ENCODE measurements at regions not wholly inside any gene's neighbourhood (a gene's known extent, or its start where the extent isn't known, plus 50 kb on each side); places are given as distances from the start of the nearest gene placed in this dataset.

DNA sequence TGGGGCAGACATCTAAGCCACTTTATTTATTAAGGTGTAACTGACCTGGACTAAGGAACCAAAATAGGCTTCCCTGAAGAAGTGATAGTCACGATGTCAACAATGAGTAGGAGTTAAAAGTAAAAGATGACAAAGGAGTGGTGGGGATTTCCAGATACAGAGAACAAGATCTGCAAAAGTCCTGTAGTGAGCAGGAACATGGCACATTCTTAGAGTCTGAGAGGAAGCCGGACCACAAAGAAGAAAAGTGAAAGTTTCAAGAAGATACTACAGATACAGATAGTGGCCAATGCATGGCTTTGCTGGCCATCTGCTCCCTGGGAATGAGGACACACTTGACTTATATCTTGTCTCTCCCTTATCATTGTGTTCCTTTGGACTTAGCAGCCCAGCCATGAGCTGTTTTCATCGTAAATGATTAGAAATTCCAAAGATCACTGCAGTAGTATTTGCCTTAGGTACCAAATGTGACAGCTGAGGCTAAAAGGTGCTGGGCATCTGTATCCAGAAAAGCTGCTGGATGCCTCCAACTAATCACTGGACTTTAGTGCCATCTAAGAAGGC lies 302.4 kb upstream of the NR5A2 start:
- no peak for DNase-seq

DNA sequence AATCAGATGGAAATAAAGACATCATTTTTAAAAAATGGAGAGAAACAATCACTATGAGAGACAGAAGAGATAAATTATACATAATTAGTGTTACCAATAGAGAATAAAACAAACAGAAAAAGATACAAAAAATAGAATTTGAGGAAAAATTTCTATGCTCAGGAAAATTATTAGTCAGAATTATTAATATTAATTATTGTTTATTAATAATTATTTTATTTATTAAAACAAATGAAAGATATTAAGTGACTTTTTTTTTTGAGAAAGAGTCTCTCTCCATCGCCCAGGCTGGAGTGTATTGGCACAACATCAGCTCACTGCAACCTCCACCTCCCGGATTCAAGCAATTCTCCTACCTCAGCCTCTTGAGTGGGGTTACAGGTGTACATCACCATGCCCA lies 299.8 kb upstream of the NR5A2 start:
- DNase-seq = no peak

DNA sequence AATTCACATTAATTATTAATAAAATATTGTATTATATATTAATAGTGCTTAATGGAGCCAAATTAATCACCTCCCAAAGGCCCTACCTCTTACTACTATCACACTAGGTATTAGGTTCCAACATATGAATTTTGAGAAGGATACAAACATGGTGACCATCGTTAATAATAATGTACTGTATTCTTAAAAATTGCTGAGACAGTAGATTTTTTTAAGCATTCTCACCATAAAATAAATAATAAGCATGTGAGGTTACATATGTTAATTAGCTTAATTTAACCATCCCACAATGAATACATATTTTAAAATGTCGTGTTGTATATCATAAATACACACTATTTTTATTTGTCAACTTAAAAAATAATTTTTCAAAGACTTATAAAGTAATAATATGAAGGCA lies 299.2 kb upstream of the NR5A2 start:
- no peak for DNase-seq

DNA sequence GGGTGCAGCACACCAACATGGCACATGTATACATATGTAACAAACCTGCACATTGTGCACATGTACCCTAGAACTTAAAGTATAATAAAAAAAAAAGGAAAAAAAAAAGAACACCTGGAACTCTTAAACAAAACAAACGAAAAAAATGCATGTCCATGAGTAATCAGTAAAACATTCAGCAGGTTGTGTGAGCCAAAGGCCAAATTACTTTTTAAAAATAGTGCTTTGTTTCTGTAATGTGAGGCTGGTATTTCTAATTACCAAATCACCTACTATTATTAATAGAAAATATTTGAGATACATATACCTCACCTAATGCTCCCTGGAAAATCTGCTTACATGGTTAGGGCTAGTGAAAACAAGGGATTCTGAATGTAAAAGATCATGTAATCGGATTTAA lies 294.4 kb upstream of the NR5A2 start:
- DNase-seq = no peak

DNA sequence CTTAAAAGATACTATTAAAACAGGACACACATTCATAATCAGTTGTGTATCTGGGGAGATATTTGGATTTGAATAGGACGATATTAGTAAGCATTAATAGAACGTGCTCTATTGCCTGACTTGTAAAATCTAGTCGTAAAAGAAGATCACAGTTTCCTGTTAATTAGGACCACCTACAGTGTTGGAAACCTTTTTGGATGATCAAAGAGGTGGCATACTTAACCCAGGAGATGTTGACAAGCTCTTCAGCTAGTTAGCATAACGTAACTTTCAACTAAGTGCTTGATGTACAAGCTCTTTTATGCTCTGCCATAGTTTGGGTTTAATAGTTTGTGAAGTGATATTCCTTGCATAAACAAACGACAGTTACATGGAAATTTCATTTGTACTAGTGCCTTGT lies 293.3 kb upstream of the NR5A2 start:
- no peak for DNase-seq

DNA sequence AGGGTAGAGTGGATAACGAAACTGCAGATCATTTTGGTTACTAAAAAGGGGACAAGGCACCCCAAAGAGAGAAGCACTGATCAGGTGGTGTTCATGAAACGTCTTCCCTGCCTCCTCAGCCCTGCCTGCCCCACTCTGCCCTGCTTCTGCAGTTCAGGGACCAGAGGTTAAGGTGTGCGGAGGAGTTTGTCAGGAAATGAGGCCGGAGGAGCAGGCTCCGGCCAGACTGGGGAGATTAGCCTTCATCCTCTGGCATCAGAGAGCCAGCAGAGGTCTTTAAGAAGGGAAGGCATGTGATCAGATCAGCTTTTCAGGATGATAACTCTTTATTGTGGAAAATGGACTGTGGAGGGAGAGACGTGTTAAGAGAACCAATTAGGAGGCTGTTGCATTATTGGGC lies 291.9 kb upstream of the NR5A2 start:
- no peak for DNase-seq

DNA sequence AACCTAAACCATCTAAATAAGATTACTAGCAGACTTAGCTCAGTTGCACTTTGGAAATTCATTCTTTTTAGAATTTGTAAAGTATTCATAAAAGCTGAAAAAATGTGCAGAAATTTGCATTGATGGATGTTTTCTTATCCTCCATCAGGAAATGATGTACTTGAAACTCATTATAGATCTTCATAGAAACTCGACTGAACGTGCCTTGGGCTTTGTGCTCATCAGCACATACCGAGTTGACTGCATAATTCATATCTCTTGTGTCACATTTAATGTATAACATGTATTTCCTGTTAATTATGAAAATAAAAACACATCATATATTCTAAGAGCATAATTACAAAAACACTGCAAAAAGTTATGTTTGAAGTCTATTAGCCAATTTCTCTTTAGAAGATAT lies 290.9 kb upstream of the NR5A2 start:
- no peak for DNase-seq

DNA sequence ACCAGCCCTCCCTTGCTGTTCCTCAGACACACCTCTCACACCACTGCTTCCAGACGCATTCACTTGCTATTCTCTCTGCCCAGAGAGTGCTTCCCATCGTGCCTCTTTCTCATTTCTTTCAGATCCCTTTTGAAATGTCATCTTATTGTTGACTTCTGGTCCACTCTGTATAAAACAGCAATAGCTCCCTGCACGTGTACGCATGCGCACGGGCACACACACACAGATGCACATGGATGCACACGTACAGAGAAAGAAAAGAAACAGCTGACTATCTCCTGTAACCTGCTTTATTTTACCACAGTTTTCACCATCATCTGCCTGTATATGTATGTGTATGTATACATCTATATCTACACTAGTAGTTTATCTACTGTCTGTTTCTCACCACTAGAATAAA lies 285.9 kb upstream of the NR5A2 start:
- no peak for DNase-seq

DNA sequence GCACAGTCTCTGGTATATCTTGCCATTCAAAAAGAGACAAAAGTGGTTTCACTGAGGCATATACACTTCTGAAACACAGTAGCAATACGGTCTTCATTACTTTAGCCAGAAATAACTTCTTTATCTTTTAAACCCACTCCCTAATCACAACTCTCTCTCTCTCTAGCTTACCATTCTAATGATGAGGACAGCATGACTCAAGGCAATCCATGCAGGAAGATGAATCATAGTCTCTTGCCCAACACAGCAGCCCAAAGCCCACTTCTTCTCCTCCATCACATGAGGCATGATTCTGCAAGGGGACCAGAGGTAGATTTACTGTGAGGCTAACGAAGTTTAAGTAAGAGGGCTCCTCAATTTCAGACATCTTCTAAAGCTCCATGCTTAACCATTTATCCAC lies 285.0 kb upstream of the NR5A2 start:
- DNase-seq = peak; percentile 50

DNA sequence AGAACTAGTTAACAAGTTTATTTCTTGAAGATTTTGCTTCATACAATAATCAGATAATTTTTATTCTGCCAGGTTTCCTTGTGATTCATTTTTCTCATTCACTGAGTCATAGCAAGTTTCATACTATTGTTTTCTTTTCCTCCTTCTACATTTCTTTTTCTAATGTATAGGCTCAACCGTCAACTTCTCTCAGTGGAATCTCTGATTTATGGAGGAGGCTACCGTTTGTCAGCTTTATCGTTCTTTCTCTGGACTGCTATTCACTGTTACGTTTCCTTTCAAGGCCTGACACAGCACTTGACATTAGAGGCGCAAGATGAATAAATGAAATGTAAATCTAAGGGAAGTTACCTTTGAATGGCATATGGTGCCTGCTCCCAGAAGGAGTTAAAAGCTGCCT lies 284.3 kb upstream of the NR5A2 start:
- no peak for DNase-seq

DNA sequence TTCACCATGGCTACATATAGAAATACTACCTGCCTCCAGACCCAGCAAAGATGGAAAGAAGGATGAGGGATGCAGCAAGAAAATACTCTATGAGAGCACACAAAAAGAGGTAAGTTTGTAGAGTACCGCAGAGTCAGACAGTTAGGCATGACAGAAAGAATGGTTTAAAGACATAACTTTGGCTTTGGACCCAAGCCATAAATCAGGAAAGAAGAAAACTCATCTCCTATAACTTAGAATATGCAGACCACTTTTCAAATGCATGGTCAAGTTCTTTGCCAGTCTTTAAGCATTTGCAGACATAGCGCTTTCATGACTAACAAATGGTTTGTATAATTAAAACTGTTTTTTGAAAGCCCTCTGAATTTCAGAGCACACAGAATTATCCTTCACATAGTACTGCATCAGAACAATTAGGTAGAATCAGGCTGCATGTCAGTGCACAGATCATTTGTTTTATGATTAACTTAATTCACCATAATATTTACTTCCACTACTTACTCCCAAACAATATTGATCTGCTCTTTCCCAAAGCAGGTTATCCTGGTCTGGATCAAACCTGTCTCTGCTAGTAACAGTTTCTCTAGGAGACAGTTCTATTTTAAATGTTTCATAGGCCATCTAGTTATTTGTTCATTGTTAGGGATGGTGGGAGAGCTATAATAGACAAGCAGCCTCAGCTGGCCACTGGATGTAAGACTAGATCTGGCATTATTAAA lies 280.7 kb upstream of the NR5A2 start:
- no peak for DNase-seq

DNA sequence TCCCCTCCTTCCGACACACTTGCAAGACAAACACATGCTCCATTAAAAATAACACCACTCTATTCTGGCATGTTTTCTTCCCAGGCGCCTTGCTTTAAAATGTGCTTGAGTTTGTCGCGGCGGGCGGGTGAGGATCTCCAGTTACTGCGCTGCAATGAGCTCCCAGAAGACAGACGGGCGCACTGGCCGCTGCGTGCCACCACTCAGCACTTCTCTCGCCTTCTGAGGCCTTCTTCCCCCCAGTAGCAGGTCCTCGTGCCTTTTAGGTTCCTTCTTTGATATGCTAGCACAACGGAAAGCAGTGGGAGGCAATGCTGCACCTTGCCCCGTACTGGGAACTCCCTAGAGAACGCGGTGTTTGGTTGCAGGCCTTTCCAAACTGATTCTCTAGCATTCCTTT lies 279.5 kb upstream of the NR5A2 start:
- no peak for DNase-seq

DNA sequence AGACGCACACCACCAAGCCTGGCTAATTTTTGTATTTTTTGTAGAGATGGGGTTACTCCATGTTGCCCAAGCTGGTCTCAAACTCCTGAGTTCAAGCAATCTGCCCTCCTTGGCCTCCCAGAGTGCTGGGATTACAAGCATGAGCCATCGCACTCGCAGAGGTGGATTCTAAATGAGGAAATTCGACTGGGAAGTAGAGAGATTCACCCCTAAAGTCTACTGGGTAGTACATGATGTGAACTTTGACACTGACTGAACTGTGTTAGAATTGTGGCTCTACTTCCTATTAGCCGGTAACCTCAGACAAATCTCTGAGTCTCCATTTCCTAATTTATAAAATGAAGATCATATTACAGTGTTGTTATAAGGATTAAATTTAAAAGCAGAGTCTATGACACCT lies 276.0 kb upstream of the NR5A2 start:
- DNase-seq = no peak

DNA sequence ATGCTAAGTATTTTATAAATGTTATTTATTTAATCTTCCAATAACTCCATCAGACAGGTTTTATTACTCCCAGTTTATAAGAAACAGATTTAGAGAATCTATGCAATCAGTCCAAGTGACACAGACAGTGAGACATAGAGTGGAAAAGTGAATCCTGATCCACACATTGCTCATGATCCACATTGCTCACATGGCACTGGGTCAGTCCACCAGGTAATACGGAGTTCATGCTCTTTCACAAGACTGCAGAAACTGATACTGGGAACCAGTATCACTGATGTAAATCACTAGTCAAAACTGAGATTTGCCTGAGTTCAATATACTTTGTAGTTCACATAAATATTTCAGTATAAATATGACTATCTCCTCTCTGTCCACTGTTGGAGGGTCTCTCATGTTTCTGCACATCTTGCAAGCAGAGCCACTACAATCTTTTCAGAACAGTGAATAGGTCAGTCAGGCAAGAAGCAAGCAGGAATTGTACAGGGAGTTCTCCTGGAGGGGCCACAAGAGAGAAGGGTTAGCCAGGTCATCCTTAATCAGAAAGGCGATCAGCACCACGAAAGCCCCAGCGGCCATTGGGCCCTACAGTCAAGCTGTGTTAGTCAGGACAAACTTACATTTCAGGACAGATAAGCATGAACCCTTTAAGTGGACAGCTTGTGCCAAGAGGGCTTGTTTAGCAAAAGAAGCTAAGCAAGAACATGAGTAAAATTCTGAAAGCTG lies 275.4 kb upstream of the NR5A2 start:
- DNase-seq = no peak

DNA sequence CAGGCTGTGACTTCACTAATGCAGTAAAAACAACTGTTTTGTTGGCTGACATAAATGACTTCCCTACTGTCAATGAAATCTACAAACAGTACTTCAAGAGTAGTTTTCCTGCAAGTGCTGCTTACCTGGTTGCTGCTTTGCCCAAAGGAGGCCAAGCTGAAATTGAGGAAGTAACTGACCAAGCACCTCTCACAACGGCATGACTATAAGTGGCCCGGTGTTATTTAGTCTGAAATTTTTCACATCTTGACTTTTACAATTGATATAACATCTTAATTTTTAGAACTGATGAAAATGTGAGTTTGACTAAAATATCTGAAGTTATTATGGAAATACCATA lies 274.9 kb upstream of the NR5A2 start:
- DNase-seq = no peak

DNA sequence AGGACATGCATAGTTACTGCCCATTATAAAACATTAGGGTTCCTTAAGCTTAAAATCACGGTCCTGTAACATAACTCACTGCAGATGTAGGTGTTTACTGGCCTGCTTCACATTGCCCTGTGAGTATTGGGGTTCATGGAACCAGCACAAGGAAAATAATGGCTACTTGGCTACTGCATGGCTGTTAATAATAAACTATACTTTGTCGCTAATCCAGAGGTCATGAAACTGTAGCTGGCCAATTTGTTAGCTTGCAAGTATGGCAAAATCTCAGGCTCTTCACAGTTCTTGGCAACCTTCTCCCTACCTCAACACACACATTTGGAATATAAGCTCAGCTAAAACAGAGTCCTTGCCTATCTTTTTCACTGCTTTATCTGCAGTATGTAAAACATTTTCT lies 274.0 kb upstream of the NR5A2 start:
- DNase-seq = no peak

DNA sequence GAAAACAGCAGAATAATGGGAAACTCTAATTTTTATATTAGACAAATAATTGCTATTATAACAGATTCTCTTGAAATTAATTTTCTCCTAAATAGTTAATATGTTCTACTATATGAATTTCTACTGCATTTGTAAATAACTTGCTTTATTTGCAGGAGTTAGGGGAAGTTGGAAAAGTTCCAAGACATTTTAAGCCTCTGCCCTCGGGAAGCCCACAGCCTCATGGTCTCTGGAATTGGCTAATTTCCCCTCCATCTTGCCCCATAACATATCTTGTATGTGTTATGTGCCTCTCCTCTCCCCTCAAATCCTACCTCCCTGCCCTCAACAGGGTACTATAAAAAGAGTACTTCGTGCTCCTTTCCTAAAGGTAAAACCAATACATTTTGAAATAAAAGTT lies 271.4 kb upstream of the NR5A2 start:
- no peak for DNase-seq

DNA sequence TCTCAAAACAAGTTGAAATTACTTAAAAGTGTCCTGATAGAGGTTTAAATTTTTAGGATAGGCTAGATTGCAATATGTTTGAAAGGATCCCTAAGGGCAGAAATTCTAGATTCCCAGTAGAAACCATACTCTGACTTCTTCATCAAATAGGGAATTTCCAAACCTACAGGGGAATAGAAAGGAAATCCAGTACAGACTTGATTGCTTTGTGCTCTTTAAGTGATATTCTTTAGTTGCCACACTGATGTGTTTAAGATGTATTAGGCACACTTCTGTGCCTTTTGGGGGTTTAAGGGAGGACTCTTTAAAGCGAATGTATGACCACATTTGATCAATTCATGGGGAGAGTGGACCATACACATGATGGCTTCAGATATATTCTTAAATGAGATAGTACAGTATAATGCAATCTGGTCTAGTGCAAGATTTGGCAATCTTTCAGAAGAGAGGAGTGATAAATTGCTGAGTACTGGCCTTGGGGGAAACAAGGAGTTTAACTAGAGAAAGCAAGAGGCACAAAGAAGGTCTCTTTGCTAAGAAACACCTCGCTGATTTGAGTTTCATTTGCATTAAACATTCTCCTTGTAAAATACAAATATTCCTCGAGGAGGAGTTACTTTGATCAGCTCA lies 268.8 kb upstream of the NR5A2 start:
- no peak for DNase-seq

DNA sequence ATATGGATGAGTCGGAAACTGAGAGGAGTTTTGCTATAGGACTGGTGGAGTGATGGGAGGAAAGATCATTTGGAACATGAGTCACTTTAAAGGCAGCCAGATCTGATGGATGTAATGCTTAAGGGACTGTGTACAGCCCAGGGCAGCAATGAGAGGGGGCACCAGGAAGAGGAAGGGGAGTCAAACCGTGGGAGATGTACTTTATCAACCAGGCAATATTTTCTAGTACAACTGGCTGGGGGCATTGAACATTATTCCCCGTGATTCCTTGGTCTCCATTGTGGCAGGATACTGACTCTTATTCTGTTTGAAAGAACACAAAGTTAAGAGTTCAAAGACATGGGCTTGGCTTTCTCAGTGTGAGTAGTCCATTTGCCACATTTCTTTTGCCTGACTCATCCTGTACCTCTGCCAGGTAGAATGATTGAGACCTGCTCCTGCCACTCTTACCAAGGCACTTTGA lies 268.2 kb upstream of the NR5A2 start:
- DNase-seq = no peak

DNA sequence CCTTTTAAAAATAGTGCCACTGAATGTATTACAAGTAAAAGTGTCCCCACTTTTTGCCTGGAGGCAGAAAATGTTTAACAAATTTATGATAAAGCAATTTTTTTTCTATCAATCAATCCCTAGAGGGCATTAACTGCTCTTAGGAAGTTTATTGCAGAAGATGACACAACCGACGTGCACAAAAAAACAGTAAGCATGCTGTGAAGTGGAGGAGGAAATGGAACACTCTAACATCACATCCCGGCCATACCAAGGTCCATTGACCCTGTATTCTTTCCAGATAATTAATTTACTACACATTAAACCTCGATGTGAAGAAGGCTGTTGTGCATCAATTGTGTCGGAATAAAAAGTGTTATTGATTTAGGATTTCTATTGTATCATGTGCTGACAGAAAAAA lies 264.9 kb upstream of the NR5A2 start:
- no peak for DNase-seq

DNA sequence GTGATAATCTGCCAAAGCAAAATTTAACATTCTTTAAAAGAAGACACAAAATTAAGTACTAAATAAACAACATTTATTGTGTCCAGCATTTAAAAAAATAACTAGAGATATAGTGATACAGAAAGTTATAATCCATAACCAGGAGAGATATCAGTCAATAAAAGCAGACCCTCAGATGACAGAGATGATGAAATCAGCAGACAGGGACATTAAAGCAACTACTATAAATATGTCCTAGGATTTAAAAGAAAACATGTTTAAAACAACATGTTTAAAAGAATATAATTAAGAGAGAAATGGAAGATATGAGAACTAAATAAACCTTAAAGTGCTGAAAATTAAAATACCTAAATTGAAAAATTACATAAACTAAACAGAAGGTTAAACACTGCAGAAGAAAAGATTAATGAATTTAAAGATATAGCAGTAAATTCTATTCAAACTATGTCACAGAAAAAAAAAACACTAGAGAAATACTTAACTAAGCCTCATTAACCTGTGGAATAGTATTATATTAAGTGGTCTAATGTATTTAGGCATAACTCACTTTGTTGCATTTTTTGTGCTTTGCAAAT lies 261.2 kb upstream of the NR5A2 start:
- DNase-seq = no peak

DNA sequence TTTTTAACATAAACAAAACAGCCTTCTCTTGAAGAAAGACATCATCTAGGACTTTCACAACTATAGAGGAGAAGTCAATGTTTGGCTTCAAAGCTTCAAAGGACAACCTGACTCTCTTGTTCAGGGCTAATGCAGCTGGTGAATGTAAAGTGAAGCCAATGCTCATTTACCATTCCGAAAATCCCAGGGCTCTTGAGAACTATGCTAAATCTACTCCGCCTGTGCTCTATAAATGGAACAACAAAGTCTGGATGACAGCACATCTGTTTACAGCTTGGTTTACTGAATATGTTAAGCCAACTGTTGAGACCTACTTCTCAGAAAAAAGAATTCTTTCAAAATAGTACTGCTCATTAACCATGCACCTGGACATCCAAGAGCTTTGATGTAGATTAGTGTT lies 259.8 kb upstream of the NR5A2 start:
- DNase-seq = no peak

DNA sequence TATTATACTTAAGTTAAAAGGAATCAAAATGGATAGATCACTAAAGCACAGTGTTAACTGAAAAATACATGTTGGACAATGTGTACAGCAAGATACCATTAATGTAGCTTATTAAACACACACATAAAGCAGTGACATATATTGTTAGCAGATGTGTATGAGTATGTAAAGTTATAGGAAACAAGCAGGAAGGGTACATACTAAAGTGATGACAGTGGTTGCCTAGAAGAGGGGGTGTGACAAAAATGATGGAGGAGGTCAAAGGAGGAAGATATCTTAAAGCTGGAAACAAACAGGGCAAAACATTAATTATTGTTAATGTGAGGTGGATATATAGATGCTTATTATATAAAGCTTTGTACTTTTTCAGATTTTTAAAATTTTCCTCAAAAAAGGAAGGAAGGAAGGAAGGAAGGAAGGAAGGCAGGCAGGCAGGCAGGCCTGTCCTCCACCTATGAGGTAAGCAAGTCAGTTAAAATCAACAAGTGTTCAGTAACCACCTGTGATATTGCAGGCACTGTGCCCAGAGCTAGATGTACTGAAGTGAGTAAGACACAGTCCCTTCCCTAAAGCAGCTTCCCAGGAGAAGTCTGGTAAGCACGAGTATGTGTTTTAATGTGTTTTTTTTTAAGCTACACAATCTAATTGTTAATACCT lies 252.9 kb upstream of the NR5A2 start:
- DNase-seq = no peak
